ENCODE measurements at regions not wholly inside any gene's neighbourhood (a gene's known extent, or its start where the extent isn't known, plus 50 kb on each side); places are given as distances from the start of the nearest gene placed in this dataset.

GRCh38 chr9:1495282-1496030 is 445.3 kb downstream of the DMRT2 start:
- POLR2A ChIA-PET, result no interaction called here

GRCh38 chr9:1505489-1505888 is 455.3 kb downstream of the DMRT2 start:
- no peak overlapping the region for H3K9ac ChIP-seq
- no peak overlapping the region for H3K27ac ChIP-seq (ENCODE audit: low read depth in 2 of 2, low read length in 1 of 2)
- POLR2A ChIA-PET, result no interaction called here
- no peaks in the 10 kb centered on the region for H3K4me1 ChIP-seq (ENCODE audit: control insufficient read depth in 1 of 2, insufficient read depth in 2 of 2, low read depth in 1 of 2, low read length in 1 of 2)
- H3K4me3 ChIP-seq (ENCODE audit: low read depth in 2 of 2, low read length in 1 of 2), result no peak overlapping the region
- no peaks in the 10 kb centered on the region for H3F3A ChIP-seq (replicated peaks; ENCODE audit: insufficient read depth)
- no peaks in the 10 kb centered on the region for H4K20me1 ChIP-seq (ENCODE audit: insufficient read depth)
- no peaks in the 10 kb centered on the region for H3K79me2 ChIP-seq (ENCODE audit: insufficient read depth)
- DNase-seq, result no peak
- H3K4me2 ChIP-seq, result no peak overlapping the region
- H3K36me3 ChIP-seq (replicated peaks in 1 of 2; ENCODE audit: control insufficient read depth in 1 of 2, insufficient read depth in 2 of 2, low read length in 1 of 2), result no peaks in the 10 kb centered on the region
- WGBS (ENCODE audit: low lambda C conversion rate), result 13% methylated on average over 2 of the region's 2 CpGs
- TF ChIP-seq GABPA (IDR thresholded peaks at IDR 0.05; ENCODE audit: low read depth) (no peak), MAX (IDR thresholded peaks at IDR 0.05; ENCODE audit: low read depth) (no peak), MXI1 (IDR thresholded peaks at IDR 0.05; ENCODE audit: low read depth, low read length) (no peak), SIN3A (IDR thresholded peaks at IDR 0.05; ENCODE audit: borderline replicate concordance, low read depth, low read length) (no peak), TEAD4 (IDR thresholded peaks at IDR 0.05; ENCODE audit: borderline replicate concordance, insufficient read depth) (no peak)
- no peak overlapping the region for H2AFZ ChIP-seq (ENCODE audit: low read depth)
- CTCF ChIA-PET, result no interaction called here
- H3K9me2 ChIP-seq, result no peaks in the 10 kb centered on the region
- no peaks in the 10 kb centered on the region for H3K27me3 ChIP-seq (ENCODE audit: insufficient read depth)
- no peaks in the 10 kb centered on the region for H3K9me3 ChIP-seq

More at GRCh38 chr9:1495282-1496030, 445.3 kb downstream of the DMRT2 start:
- Histone ChIP-seq H2AFZ (ENCODE audit: low read depth) (no peak overlapping the region), H3F3A (replicated peaks; ENCODE audit: insufficient read depth) (no peaks in the 10 kb centered on the region), H3K79me2 (ENCODE audit: insufficient read depth) (no peaks in the 10 kb centered on the region), H3K9me3 (no peaks in the 10 kb centered on the region), H3K4me2 (no peak overlapping the region), H3K4me1 (ENCODE audit: control insufficient read depth in 1 of 2, insufficient read depth in 2 of 2, low read depth in 1 of 2, low read length in 1 of 2) (no peaks in the 10 kb centered on the region), H4K20me1 (ENCODE audit: insufficient read depth) (no peaks in the 10 kb centered on the region), H3K36me3 (replicated peaks in 1 of 2; ENCODE audit: control insufficient read depth in 1 of 2, insufficient read depth in 2 of 2, low read length in 1 of 2) (no peaks in the 10 kb centered on the region), H3K27me3 (ENCODE audit: insufficient read depth) (no peaks in the 10 kb centered on the region), H3K9ac (no peak overlapping the region), H3K27ac (ENCODE audit: low read depth in 2 of 2, low read length in 1 of 2) (no peak overlapping the region), H3K9me2 (no peaks in the 10 kb centered on the region), H3K4me3 (ENCODE audit: low read depth in 2 of 2, low read length in 1 of 2) (no peak overlapping the region)
- no peak for DNase-seq
- 0% methylated on average over 2 of the region's 2 CpGs for WGBS (ENCODE audit: low lambda C conversion rate)
- TF ChIP-seq USF1 (IDR thresholded peaks at IDR 0.05; ENCODE audit: borderline replicate concordance, low read depth) (no peak), NFIC (IDR thresholded peaks at IDR 0.05; ENCODE audit: borderline replicate concordance) (no peak), RFX5 (IDR thresholded peaks at IDR 0.05; ENCODE audit: low read length) (no peak)
- CTCF ChIA-PET, result interaction anchor here (0.8 kb wide), 1 partner anchor 30 kb away, joined by 4 read pairs; no protein-coding TSS in a partner anchor

GRCh38 chr9:1510712-1511111 is 460.6 kb downstream of the DMRT2 start:
- POLR2A ChIA-PET, result no interaction called here
- no peaks in the 10 kb centered on the region for H3F3A ChIP-seq (replicated peaks; ENCODE audit: insufficient read depth)
- H3K9me2 ChIP-seq, result no peaks in the 10 kb centered on the region
- no peak for TF ChIP-seq GATA2 (CRISPR knock-in tag; IDR thresholded peaks at IDR 0.05)
- no peak for TF ChIP-seq MEF2A (IDR thresholded peaks at IDR 0.05; ENCODE audit: borderline replicate concordance, low read depth)
- no peak for TF ChIP-seq USF1 (IDR thresholded peaks at IDR 0.05; ENCODE audit: borderline replicate concordance, low read depth)
- TF ChIP-seq EZH2phosphoT487 (IDR thresholded peaks at IDR 0.05; ENCODE audit: borderline replicate concordance, low read depth), result no peak
- TF ChIP-seq TEAD4 (IDR thresholded peaks at IDR 0.05; ENCODE audit: borderline replicate concordance, insufficient read depth), result no peak
- TF ChIP-seq SIN3A (IDR thresholded peaks at IDR 0.05; ENCODE audit: borderline replicate concordance, low read depth, low read length), result no peak
- TF ChIP-seq FOXM1 (IDR thresholded peaks at IDR 0.05; ENCODE audit: low read depth), result no peak
- H4K20me1 ChIP-seq (ENCODE audit: insufficient read depth), result no peaks in the 10 kb centered on the region
- CTCF ChIA-PET, result no interaction called here
- 0% methylated on average over 4 of the region's 4 CpGs for WGBS (ENCODE audit: low lambda C conversion rate)
- no peak for DNase-seq
- no peak overlapping the region for H3K4me3 ChIP-seq (ENCODE audit: low read depth in 2 of 2, low read length in 1 of 2)
- H3K9ac ChIP-seq, result no peak overlapping the region
- no peak overlapping the region for H3K4me2 ChIP-seq
- no peaks in the 10 kb centered on the region for H3K9me3 ChIP-seq
- H3K27ac ChIP-seq (ENCODE audit: low read depth in 2 of 2, low read length in 1 of 2), result no peak overlapping the region
- H2AFZ ChIP-seq (ENCODE audit: low read depth), result no peak overlapping the region
- H3K79me2 ChIP-seq (ENCODE audit: insufficient read depth), result no peaks in the 10 kb centered on the region
- H3K27me3 ChIP-seq (ENCODE audit: insufficient read depth), result no peaks in the 10 kb centered on the region
- H3K4me1 ChIP-seq (ENCODE audit: control insufficient read depth in 1 of 2, insufficient read depth in 2 of 2, low read depth in 1 of 2, low read length in 1 of 2), result no peaks in the 10 kb centered on the region
- H3K36me3 ChIP-seq (replicated peaks in 1 of 2; ENCODE audit: control insufficient read depth in 1 of 2, insufficient read depth in 2 of 2, low read length in 1 of 2), result no peaks in the 10 kb centered on the region
